CD4-positive, alpha-beta T cell treated with Interferon gamma for 1 hour (primary cell): ENCODE measurements at regions not wholly inside any gene's neighbourhood (a gene's known extent, or its start where the extent isn't known, plus 50 kb on each side); places are given as distances from the start of the nearest gene placed in this dataset.
"Not testable (repeated sequence)": the region's sequence is repeated elsewhere in the genome, so short reads cannot be mapped to it uniquely, and the experiment has no call there.

Experiments used
- DNase-seq: peaks from one replicate; pipeline ENCODE4 v3.0.0-alpha.2; 2020

GRCh38 chr2:191476901-191477300 is 201.0 kb upstream of the NABP1 start:
- DNase-seq: no peak

- DNase-seq: no peak
Observed at GRCh38 chr2:191478799-191479679, 198.9 kb upstream of the NABP1 start.

GRCh38 chr2:191479680-191480023 is 198.3 kb upstream of the NABP1 start:
- DNase-seq: no peak

GRCh38 chr2:191481305-191482070 is 196.4 kb upstream of the NABP1 start:
- DNase-seq: no peak

GRCh38 chr2:191483117-191483516 is 194.8 kb upstream of the NABP1 start:
- no peak for DNase-seq

- no peak for DNase-seq
Observed at GRCh38 chr2:191486584-191487320, 191.2 kb upstream of the NABP1 start.

- DNase-seq: no peak
Observed at GRCh38 chr2:191488135-191488534, 189.8 kb upstream of the NABP1 start.

GRCh38 chr2:191489177-191489576 is 188.8 kb upstream of the NABP1 start:
- no peak for DNase-seq

- DNase-seq: no peak
Observed at GRCh38 chr2:191496838-191497237, 181.1 kb upstream of the NABP1 start.

GRCh38 chr2:191497822-191498221 is 180.1 kb upstream of the NABP1 start:
- no peak for DNase-seq

- no peak for DNase-seq
Observed at GRCh38 chr2:191499050-191499449, 178.9 kb upstream of the NABP1 start.

GRCh38 chr2:191499874-191500565 is 177.9 kb upstream of the NABP1 start:
- DNase-seq: no peak

GRCh38 chr2:191500566-191500883 is 177.4 kb upstream of the NABP1 start:
- no peak for DNase-seq

- no peak for DNase-seq
Observed at GRCh38 chr2:191500884-191501560, 176.9 kb upstream of the NABP1 start.

GRCh38 chr2:191501561-191502168 is 176.3 kb upstream of the NABP1 start:
- DNase-seq: no peak

- DNase-seq: no peak
Observed at GRCh38 chr2:191506515-191506914, 171.4 kb upstream of the NABP1 start.

- not testable (repeated sequence) for DNase-seq
Observed at GRCh38 chr2:191507252-191507853, 170.6 kb upstream of the NABP1 start.

GRCh38 chr2:191508738-191509137 is 169.2 kb upstream of the NABP1 start:
- DNase-seq: no peak

GRCh38 chr2:191512216-191512835 is 165.6 kb upstream of the NABP1 start:
- DNase-seq: no peak

- DNase-seq: no peak
Observed at GRCh38 chr2:191512874-191513273, 165.1 kb upstream of the NABP1 start.

GRCh38 chr2:191514613-191515012 is 163.3 kb upstream of the NABP1 start:
- no peak for DNase-seq
